ENCODE measurements at regions not wholly inside any gene's neighbourhood (a gene's known extent, or its start where the extent isn't known, plus 50 kb on each side); places are given as distances from the start of the nearest gene placed in this dataset.

GRCh38 chr21:23574932-23575331, 2032.3 kb downstream of the MRPL39 start:
- TF ChIP-seq CTCF (IDR thresholded peaks at IDR 0.05): no peak
- TF ChIP-seq POLR2A (IDR thresholded peaks at IDR 0.05): no peak

Measured in lower leg skin (tissue), 3 donors.